Tibial nerve (tissue), 4 donors: ENCODE measurements at regions not wholly inside any gene's neighbourhood (a gene's known extent, or its start where the extent isn't known, plus 50 kb on each side); places are given as distances from the start of the nearest gene placed in this dataset.

Experiments
- CTCF ChIP-seq, 5 experiments: fragments of 200-600 bp in 3 of 5; fragments of 450-650 bp in 2 of 5; sonication (generic) in 3 of 5; IDR thresholded peaks; one replicate each; pipeline ENCODE4 v1.5.1; 2016 to 2019; ENCODE audit warnings: antibody characterized with exemption in 5 of 5, mild to moderate bottlenecking in 3 of 5, moderate library complexity in 2 of 5
- EP300 ChIP-seq, 2 donors: sonication (generic); formaldehyde crosslinking; IDR thresholded peaks; one replicate each; pipeline ENCODE4 v1.6.1; 2017; ENCODE audit warnings: antibody characterized with exemption in 2 of 2, mild to moderate bottlenecking in 1 of 2
- POLR2A ChIP-seq, 2 donors: fragments of 450-650 bp; IDR thresholded peaks; one replicate each; pipeline ENCODE4 v1.6.1; 2017; ENCODE audit warnings: antibody characterized with exemption in 2 of 2, mild to moderate bottlenecking in 2 of 2, moderate library complexity in 2 of 2

GRCh38 chr16:25605381-25605780 lies 86.4 kb upstream of the HS3ST4 start:
- no peak for TF ChIP-seq POLR2A (IDR thresholded peaks at IDR 0.05)
- TF ChIP-seq CTCF (IDR thresholded peaks at IDR 0.05), result no peak
- TF ChIP-seq EP300 (IDR thresholded peaks at IDR 0.05), result no peak
